K562 (cell line): ENCODE measurements at regions not wholly inside any gene's neighbourhood (a gene's known extent, or its start where the extent isn't known, plus 50 kb on each side); places are given as distances from the start of the nearest gene placed in this dataset.

Experiments used
- ATAC-seq: fragments of 200-7000 bp; cut with Tn5 transposase; 3 replicates; pipeline ENCODE4 v1.9.1; 2020; ENCODE audit warnings: moderate library complexity
- BruUV-seq: library from RNA; stranded (reverse); fragments of 400-500 nt; replicated peaks from 2 replicates; lab custom pipeline; 2021; lab: Mats Ljungman, UMichigan
- CTCF ChIA-PET: fragments of 300-600 bp; formaldehyde crosslinking; extraction: SDS; loops from one replicate; lab custom pipeline; 2021; ENCODE audit warnings: low intra/inter-chr PET ratio; lab: Yijun Ruan, JAX
- POLR2A ChIA-PET: fragments of 300-600, 350-650 bp; sonication (Branson Sonifier 250); formaldehyde crosslinking; extraction: SDS; loops from one replicate; lab custom pipeline; 2021; ENCODE audit warnings: antibody characterized with exemption, inconsistent platforms; lab: Yijun Ruan, JAX
- DNase-seq, 4 experiments: peaks; one replicate each; pipeline versions ENCODE4 v3.0.0 to v3.0.0-alpha.2; 2011 to 2018; ENCODE audit warnings: low spot score in 3 of 4, mixed read lengths in 3 of 4; ENCODE audit errors: extremely low read depth in 1 of 4
- FAIRE-seq: peaks from 2 replicates; lab custom pipeline; 2011; peaks lifted over from hg19 to GRCh38; lab: Jason Lieb, UNC
- H2AFZ ChIP-seq: 2 replicates; pipeline ENCODE4 v1.6.0; 2011; ENCODE audit warnings: low read depth, low read length, control low read depth, inconsistent platforms
- H3K27ac ChIP-seq: fragments of 200-600 bp; 3 replicates; pipeline ENCODE4 v1.8.0; 2011; ENCODE audit warnings: low read depth, mild to moderate bottlenecking, control low read depth, inconsistent platforms, low read length, moderate library complexity, mixed read lengths; ENCODE audit errors: extremely low read depth
- H3K27me3 ChIP-seq, 2 experiments: fragments of 300-600 bp in 1 of 2; 2 replicates in 1 of 2; 3 replicates in 1 of 2; pipeline versions ENCODE4 v1.6.0 to v1.8.0; 2011; ENCODE audit warnings: inconsistent platforms in 2 of 2, low read length in 2 of 2, mild to moderate bottlenecking in 1 of 2, mixed read lengths in 1 of 2, moderate library complexity in 1 of 2; ENCODE audit not compliant: control insufficient read depth in 2 of 2, insufficient read depth in 2 of 2
- H3K36me3 ChIP-seq: fragments of 300-600 bp; 3 replicates; pipeline ENCODE4 v1.8.0; 2011; ENCODE audit warnings: mild to moderate bottlenecking, low read length, inconsistent platforms; ENCODE audit not compliant: control insufficient read depth, insufficient read depth
- H3K4me1 ChIP-seq, 2 experiments: fragments of 200-600 bp in 1 of 2; replicated peaks in 1 of 2; 2 replicates in 1 of 2; 3 replicates in 1 of 2; pipeline versions ENCODE4 v1.5.1 to v1.8.0; 2011; ENCODE audit warnings: inconsistent platforms in 2 of 2, low read length in 2 of 2, mild to moderate bottlenecking in 1 of 2, mixed read lengths in 1 of 2, moderate library complexity in 1 of 2; ENCODE audit not compliant: control insufficient read depth in 2 of 2, insufficient read depth in 2 of 2
- H3K4me2 ChIP-seq: 2 replicates; pipeline ENCODE4 v1.6.1; 2011; ENCODE audit warnings: low read length, control low read depth, inconsistent platforms, mixed read lengths; ENCODE audit not compliant: insufficient read depth
- H3K4me3 ChIP-seq: fragments of 200-600 bp; sonication (generic), shearing (Covaris generic); 2 replicates; pipeline ENCODE4 v1.5.1; 2016; ENCODE audit warnings: control low read depth, inconsistent platforms
- H3K79me2 ChIP-seq: fragments of 200-600 bp; 3 replicates; pipeline ENCODE4 v1.8.0; 2011; ENCODE audit warnings: low read length, inconsistent platforms; ENCODE audit not compliant: control insufficient read depth, insufficient read depth
- H3K9ac ChIP-seq, 2 experiments: 2 replicates each; pipeline versions ENCODE4 v1.6.0 to v1.6.1; 2011; ENCODE audit warnings: low read depth in 2 of 2, low read length in 2 of 2, control low read depth in 1 of 2, inconsistent platforms in 1 of 2, mild to moderate bottlenecking in 1 of 2, mixed read lengths in 1 of 2; ENCODE audit not compliant: insufficient read depth in 1 of 2
- H3K9me1 ChIP-seq: one replicate; pipeline ENCODE4 v1.6.0; 2011; ENCODE audit warnings: inconsistent platforms, mild to moderate bottlenecking, low read length, moderate library complexity; ENCODE audit not compliant: control insufficient read depth, insufficient read depth
- H3K9me3 ChIP-seq: replicated peaks from 2 replicates; pipeline ENCODE4 v1.5.1; 2011; ENCODE audit warnings: low read depth, low read length, inconsistent platforms; ENCODE audit not compliant: control insufficient read depth, insufficient read depth
- H4K20me1 ChIP-seq: replicated peaks from 2 replicates; pipeline ENCODE4 v1.6.1; 2011; ENCODE audit warnings: low read length, inconsistent platforms, mixed read lengths; ENCODE audit not compliant: control insufficient read depth, insufficient read depth
- DDX20 ChIP-seq: fragments of 450-650 bp; IDR thresholded peaks from 2 replicates; pipeline ENCODE4 v1.6.1; 2016; ENCODE audit warnings: missing genetic modification characterization, low read depth, mild to moderate bottlenecking, missing compliant biosample characterization, moderate library complexity
- HNRNPL ChIP-seq: fragments of 200-400 bp; formaldehyde crosslinking; IDR thresholded peaks from 2 replicates; pipeline ENCODE4 v1.6.1; 2017; ENCODE audit warnings: low read depth, mild to moderate bottlenecking, low read length
- NFE2 ChIP-seq: IDR thresholded peaks from 2 replicates; pipeline ENCODE4 v1.6.1; 2014; ENCODE audit warnings: antibody characterized with exemption, low read depth
- NR3C1 ChIP-seq: sonication (generic); formaldehyde crosslinking; IDR thresholded peaks from 2 replicates; pipeline ENCODE4 v1.8.1; 2022; ENCODE audit warnings: missing genetic modification reagents
- SMAD3 ChIP-seq: fragments of 450-650 bp; formaldehyde crosslinking; conservative IDR thresholded peaks from 2 replicates; pipeline ENCODE4 v1.4.0; 2020; ENCODE audit warnings: mild to moderate bottlenecking
- XRCC5 ChIP-seq: fragments of 200-400 bp; formaldehyde crosslinking; IDR thresholded peaks from 2 replicates; pipeline ENCODE4 v1.6.1; 2017; ENCODE audit warnings: low read depth, mild to moderate bottlenecking, low read length
- ZBTB7A ChIP-seq: IDR thresholded peaks from 2 replicates; pipeline ENCODE4 v1.6.1; 2011; ENCODE audit warnings: low read depth, mild to moderate bottlenecking, low read length, moderate library complexity, borderline replicate concordance; ENCODE audit not compliant: control insufficient read depth
- ZNF398 ChIP-seq: fragments of 250-450 bp; sonication (Bioruptor Pico); IDR thresholded peaks from 2 replicates; pipeline ENCODE4 v1.8.0; 2021; ENCODE audit warnings: moderate library complexity, mild to moderate bottlenecking, inconsistent platforms
- ZNF75A ChIP-seq: fragments of 450-650 bp; formaldehyde crosslinking; IDR thresholded peaks from 2 replicates; pipeline ENCODE4 v1.4.0; 2020; ENCODE audit warnings: mild to moderate bottlenecking
- WGBS: fragments of 100-300 bp; shearing (Covaris generic); methylation state at CpG from one replicate; pipeline ENCODE4 v1.1.6; 2016; ENCODE audit warnings: low coverage, mixed read lengths; ENCODE audit not compliant: insufficient coverage; ENCODE audit errors: missing lambda C conversion rate; 5-methylcytosine and 5-hydroxymethylcytosine counted together
- in situ Hi-C: fragments of 300-500 bp; cut with MboI; formaldehyde crosslinking; loops from 4 replicates; pipeline ENCODE4 v1.15.0; 2018; ENCODE audit warnings: inconsistent platforms, mixed read lengths
- intact Hi-C: fragments of 100-400 bp; cut with micrococcal nuclease; formaldehyde crosslinking; loops from 2 replicates; pipeline ENCODE4 v1.14.2; 2022
- TF ChIP-seq, protein P1 (sequence below): fragments of 250-450 bp; sonication (Bioruptor Pico); IDR thresholded peaks from 2 replicates; pipeline ENCODE4 v1.4.0; 2020; ENCODE audit warnings: mild to moderate bottlenecking, moderate library complexity

- 0% methylated on average over 2 of the region's 2 CpGs for WGBS
- TF ChIP-seq, protein P1, sequence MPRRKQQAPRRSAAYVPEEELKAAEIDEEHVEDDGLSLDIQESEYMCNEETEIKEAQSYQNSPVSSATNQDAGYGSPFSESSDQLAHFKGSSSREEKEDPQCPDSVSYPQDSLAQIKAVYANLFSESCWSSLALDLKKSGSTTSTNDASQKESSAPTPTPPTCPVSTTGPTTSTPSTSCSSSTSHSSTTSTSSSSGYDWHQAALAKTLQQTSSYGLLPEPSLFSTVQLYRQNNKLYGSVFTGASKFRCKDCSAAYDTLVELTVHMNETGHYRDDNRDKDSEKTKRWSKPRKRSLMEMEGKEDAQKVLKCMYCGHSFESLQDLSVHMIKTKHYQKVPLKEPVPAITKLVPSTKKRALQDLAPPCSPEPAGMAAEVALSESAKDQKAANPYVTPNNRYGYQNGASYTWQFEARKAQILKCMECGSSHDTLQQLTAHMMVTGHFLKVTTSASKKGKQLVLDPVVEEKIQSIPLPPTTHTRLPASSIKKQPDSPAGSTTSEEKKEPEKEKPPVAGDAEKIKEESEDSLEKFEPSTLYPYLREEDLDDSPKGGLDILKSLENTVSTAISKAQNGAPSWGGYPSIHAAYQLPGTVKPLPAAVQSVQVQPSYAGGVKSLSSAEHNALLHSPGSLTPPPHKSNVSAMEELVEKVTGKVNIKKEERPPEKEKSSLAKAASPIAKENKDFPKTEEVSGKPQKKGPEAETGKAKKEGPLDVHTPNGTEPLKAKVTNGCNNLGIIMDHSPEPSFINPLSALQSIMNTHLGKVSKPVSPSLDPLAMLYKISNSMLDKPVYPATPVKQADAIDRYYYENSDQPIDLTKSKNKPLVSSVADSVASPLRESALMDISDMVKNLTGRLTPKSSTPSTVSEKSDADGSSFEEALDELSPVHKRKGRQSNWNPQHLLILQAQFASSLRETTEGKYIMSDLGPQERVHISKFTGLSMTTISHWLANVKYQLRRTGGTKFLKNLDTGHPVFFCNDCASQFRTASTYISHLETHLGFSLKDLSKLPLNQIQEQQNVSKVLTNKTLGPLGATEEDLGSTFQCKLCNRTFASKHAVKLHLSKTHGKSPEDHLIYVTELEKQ (CRISPR knock-in tag) = no peak
- TF ChIP-seq ZNF398 (CRISPR knock-in tag) = no peak
- TF ChIP-seq XRCC5 = no peak
- no peak for TF ChIP-seq DDX20 (tag)
- no peak for TF ChIP-seq NR3C1 (CRISPR knock-in tag)
- no peak for TF ChIP-seq ZNF75A
- TF ChIP-seq NFE2 = no peak
- TF ChIP-seq HNRNPL = no peak
- TF ChIP-seq SMAD3 (CRISPR knock-in tag) = no peak
- no peak for TF ChIP-seq ZBTB7A
- Histone ChIP-seq H3K9me3 (no peaks in the 10 kb centered on the region), H3K4me3 (no peak overlapping the region), H3K4me2 (no peak overlapping the region), H3K27ac (no peak overlapping the region), H3K79me2 (no peaks in the 10 kb centered on the region), H3K4me1 (no peaks in the 10 kb centered on the region), H3K36me3 (no peaks in the 10 kb centered on the region), H3K27me3 (no peaks in the 10 kb centered on the region), H3K9me1 (no peaks in the 10 kb centered on the region), H4K20me1 (no peaks in the 10 kb centered on the region), H2AFZ (no peak overlapping the region), H3K9ac (no peak overlapping the region)
- FAIRE-seq = no peak
- in situ Hi-C loops (no loop called here), intact Hi-C loops (no loop called here)
- CTCF ChIA-PET = no interaction called here
- no peak for ATAC-seq
- no TSS peak for BruUV-seq
- POLR2A ChIA-PET = no interaction called here
- DNase-seq = no peak
These were observed 446.5 kb downstream of the GABRG2 start for GRCh38 chr5:162514116-162514515.
